DMS53 treated with DMSO at 0.1 percent for 48 hours (cell line): ENCODE measurements at regions not wholly inside any gene's neighbourhood (a gene's known extent, or its start where the extent isn't known, plus 50 kb on each side); places are given as distances from the start of the nearest gene placed in this dataset.

Experiments
- DNase-seq: peaks from one replicate; lab custom pipeline; 2025; ENCODE audit not compliant: unreplicated experiment; lab: John Stamatoyannopoulos, UW

DNA sequence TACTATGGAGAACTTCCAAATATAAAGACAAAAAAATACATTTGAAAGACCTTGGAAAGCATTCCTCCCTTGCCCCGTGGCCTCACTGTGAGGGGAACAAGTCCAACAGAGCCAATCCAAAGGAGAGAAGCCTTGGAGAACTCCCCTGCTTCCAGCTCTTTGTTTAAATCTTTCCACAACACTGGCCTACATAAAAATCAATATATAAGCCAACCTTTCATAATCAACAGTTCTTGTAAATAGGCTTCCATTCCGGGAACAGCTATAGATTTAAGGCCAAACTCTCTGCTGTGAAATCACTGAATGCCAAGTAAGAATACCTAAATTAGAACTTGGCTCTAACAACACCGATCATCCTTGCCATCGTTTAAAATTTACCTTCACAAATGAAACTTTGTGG, 242.1 kb downstream of the HACE1 start:
- DNase-seq: no peak

DNA sequence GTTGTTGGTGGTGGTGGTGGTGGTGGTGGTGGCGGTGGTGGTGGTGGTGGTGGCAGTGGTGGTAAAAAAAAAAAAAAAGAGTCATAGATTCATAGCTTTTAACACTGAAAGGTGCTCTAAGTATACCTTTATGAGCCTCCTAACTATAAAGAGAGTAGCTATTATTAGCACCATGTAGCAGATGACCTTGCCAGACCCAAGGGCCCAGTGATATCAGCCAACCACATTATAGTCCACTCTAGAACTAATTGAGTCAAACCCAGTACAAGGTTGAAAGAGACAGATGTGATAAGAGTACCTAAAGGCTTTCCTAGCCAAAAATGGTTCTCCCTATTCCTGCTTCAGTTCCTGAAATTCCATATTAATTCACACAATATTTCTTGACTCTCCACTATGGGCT, 245.3 kb downstream of the HACE1 start:
- peak; percentile 20 for DNase-seq

DNA sequence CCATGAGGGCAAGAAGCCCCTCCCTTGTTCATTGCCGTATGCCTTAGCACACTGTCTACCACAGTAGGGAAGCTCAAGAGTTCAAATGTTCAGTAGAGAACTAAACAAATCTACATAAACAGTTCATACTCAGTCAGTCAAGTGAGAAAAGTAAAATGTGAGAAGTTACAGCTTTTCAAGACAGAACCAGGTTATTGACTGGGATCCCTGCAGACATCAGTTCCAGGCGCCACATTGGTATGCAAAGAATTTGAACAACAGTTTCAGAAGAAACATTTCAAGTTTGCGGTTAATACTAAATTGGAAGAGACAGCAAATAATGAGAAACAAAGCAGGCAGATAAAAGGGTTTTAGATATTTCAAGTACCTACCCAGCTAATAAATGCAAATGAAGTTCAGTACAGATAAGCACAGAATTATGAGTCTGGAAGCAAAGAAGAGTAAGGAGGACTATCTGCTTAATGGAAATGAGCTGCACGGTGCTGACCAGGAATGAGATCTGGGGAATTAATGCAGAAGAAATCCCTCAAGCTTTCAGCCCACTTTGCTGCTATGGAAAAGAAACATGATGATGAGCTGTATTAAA, 246.2 kb downstream of the HACE1 start:
- no peak for DNase-seq

DNA sequence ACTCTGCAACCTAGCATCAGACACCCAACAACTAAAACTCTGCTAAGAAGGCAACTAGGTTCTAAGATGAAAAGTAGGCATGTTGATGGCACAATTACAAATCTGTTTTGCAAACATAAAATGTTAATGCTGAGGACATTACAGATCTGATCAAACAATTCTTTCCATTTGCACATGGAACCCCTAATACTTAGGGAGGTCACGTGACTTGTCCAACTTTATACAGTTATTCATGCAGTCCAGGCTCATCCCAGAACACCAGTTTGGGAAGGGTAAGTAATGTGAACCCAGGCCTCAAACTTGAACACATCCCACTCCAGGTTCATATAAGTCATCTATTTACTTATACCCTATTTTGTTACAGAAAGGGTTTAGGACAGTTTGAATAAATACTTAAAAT, 247.2 kb downstream of the HACE1 start:
- DNase-seq: no peak

- DNase-seq: no peak
Measured at GRCh38 chr6:104608101-104608500, 251.6 kb downstream of the HACE1 start.

GRCh38 chr6:104607501-104607900, 252.2 kb downstream of the HACE1 start:
- no peak for DNase-seq

DNA sequence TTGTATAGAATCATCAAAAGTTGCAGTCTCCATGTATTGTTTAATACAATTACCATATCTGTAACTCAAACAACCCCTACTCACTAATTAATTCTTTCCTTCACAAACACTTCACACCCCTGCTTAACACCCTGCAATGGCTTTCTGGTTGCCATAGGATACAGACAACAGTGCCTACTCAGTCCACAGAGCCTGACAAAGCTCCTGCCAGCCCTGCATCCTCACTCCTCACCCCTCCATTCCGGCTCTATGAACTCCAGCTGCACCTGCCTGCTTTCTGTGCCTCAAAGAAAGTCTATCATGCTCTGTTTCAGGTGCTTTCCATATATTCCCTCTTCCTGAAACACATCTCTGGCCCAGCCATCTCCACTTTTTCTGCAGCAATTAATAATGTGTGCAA, 253.4 kb downstream of the HACE1 start:
- DNase-seq: peak; percentile 45

- DNase-seq: no peak
Measured at GRCh38 chr6:104604685-104605084, 255.0 kb downstream of the HACE1 start.

DNA sequence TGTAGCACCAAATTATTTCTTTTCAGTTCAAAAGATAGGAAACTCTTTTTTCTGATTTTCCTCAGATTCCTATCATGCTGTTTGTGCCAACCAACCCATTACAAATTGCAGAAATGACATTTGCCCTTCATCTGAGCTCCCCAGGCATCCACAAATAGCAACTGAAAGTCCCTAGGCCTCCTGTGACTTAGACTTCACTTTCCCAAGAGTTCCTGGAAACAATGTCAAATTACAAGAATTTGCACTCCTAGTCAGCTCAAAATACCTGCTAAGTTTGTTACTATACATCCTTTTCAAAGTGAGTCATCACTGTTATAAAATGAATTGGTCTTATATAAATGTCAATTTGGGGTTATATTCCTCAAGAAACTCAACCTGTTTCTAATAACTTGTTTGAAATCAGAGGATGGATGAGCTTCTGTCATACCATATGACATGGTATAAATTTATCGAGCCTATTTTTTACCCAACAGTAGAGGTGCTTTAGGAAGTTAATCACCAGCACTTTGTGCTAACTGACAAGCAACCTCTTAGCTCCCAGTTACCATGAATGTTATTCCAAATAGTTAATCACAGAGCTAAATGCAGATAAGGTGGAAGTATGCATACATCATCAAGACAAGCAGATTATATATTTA, 256.5 kb downstream of the HACE1 start:
- DNase-seq: no peak

DNA sequence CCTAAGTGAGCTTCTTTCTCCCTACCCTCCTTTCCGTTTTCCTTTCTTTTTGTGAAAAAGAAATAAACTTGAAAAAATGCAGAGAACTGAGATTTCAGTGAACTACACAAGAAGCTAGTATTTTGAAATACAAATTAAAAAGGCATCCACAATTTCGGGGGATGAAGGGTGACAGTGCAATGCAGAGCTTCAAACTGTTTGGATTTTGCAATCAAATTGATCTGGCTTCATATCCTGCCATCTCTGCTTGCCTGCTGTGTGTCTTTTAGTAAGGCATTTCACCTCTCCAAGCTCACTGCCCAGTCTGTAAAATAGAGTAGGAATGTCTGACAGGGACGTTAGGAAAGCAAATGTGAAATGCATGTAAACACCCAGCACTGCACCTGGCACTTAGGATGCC, 258.0 kb downstream of the HACE1 start:
- DNase-seq: no peak

GRCh38 chr6:104601131-104601651, 258.5 kb downstream of the HACE1 start:
- no peak for DNase-seq

- DNase-seq: no peak
Measured at GRCh38 chr6:104600639-104600931, 259.1 kb downstream of the HACE1 start.

DNA sequence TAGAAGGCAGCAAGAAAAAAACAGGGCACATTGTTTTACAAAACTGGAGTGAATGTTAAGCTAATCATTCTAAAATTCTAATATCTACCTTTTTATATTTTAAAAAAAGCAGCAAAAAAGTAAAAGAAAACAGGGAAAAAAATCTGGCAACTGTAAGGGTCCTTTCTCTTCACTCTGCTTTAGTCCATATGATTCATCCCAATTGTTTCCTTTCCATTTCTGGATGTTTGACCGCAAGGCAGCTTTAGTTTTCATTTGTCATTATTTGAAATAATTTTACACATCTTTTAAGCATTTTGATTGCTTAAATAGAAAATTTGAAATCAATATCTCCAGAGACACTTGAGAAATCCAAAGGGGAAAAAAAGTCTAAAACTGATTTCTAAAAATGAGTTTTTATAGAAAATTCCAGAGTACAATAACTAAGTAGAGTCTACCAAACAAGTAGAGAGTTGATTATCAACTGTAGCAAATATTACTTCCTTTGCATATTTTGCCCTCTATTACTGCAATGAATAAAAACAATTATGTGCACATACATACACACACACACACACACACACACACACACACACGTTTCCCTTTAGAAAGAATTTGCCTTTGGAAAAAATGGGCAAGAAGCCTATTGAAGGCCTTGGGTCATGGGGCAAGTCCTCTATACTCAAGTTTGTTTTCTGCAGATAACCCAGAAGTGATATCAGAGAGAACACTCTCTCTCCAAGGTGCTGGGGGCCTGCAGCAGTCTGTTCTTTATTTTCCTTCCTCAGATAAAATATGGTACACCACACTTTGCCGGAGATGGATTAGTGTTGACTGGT, 259.7 kb downstream of the HACE1 start:
- no peak for DNase-seq

- no peak for DNase-seq
Measured at GRCh38 chr6:104597541-104598050, 262.1 kb downstream of the HACE1 start.

- no peak for DNase-seq
Measured at GRCh38 chr6:104596091-104596490, 263.6 kb downstream of the HACE1 start.

DNA sequence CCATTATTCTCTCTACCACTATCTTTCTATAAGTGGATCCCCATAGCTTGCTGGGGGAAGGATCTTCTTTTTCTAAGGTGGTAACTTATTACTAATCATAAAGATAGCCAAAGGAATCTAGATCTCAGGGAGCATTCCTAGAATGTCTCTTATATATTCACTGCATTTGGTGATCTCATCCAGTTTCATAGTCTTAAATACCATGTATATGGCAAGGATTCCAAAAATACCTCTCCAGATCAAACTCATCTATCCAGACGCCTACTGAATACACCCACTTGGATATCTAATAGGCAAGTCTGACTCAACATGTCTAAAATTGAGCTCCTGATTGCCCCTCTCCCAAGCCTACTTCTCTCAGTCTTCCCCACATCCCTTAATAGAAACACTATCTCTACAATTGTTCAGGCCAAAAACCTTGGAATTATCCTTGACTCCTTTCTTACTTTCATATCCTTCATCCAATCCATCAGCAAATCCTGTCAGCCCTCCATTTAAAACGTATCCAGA, 264.4 kb downstream of the HACE1 start:
- no peak for DNase-seq

- DNase-seq: no peak
Measured at GRCh38 chr6:104591573-104592334, 268.0 kb downstream of the HACE1 start.

DNA sequence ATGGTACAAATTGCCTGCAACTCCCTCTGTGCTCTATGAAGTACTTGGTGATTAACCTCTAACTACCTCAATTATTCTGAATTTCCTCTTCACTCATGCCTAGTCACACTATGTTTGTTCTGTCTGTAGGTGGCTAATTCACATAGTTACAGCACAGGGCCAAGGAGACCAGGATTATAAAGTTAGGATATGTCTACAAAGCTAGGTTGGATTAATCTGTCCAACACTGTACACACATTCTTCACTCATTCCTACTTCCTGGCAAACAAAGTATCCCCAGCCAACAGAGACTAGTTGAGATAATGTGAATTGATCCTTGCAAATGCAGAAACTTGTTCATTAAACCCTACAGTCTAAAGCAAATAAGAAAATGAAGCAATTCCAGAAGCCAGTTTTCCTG, 269.8 kb downstream of the HACE1 start:
- no peak for DNase-seq

DNA sequence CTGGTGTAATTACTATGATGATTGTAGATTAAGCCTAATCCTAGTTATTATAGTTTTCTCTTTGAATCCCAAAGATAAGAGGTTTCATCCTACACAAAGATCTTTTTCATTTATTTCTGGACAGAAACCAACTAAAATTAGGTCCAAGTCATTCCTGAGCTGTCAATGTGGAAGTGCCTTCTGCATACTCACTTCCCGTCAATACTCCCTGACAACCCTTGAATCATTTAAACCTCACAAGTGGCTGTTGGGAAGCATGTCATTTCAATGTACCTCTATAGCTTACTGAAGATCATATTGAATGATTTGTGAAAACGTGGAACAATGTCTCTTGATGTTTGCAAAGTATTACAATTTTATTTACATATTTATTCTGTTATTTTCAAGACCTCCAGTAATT, 274.1 kb downstream of the HACE1 start:
- no peak for DNase-seq

GRCh38 chr6:104580452-104580851, 279.3 kb downstream of the HACE1 start:
- DNase-seq: no peak

DNA sequence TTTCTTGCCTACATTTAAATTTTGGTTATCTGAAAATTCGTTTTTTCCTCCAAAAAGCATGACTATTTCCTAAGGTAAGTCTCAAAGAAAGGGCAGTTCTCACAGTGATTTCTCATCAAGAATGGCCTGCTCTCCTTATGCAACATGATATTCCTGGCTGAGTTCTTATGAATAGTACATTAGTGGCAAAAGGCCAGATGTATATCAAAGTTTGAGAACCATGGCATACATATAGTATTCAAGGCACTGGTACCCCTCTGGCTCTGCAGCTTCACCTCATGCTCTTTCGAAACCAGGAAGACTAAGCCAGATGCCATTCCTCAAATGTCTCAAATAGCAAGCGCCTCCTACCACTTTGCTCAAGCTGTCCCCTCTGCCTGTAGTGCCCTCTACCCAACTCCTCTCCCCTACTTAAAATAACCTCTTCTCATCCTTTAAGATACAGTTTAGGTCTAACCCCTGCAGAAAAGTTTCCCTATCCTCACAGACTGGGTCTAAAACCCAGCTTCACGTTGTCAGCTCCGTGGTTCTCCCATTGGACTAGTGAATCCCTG, 280.3 kb downstream of the HACE1 start:
- DNase-seq: no peak
